GM23338 (cell line): ENCODE measurements at regions not wholly inside any gene's neighbourhood (a gene's known extent, or its start where the extent isn't known, plus 50 kb on each side); places are given as distances from the start of the nearest gene placed in this dataset.

Experiments used
- ATAC-seq: fragments of 200-7000 bp; cut with Tn5 transposase; 3 replicates; pipeline ENCODE4 v1.9.1; 2020
- DNase-seq: peaks from one replicate; pipeline ENCODE4 v3.0.0-alpha.2; 2015; ENCODE audit warnings: low spot score
- H2AFZ ChIP-seq: fragments of 200-600 bp; sonication (generic); 2 replicates; pipeline ENCODE4 v1.8.0; 2016; ENCODE audit warnings: antibody characterized with exemption, mild to moderate bottlenecking, moderate library complexity
- H3F3A ChIP-seq: fragments of 200-600 bp; sonication (generic); replicated peaks from 2 replicates; pipeline ENCODE4 v1.8.0; 2017; ENCODE audit warnings: antibody characterized with exemption, mixed run types, low read depth
- H3K27ac ChIP-seq: fragments of 200-600 bp; sonication (generic); 2 replicates; pipeline ENCODE4 v1.6.1; 2016; ENCODE audit warnings: low read depth
- H3K27me3 ChIP-seq: fragments of 200-600 bp; sonication (generic); 2 replicates; pipeline ENCODE4 v1.8.0; 2016; ENCODE audit warnings: mild to moderate bottlenecking, mixed run types, moderate library complexity; ENCODE audit not compliant: insufficient read depth
- H3K36me3 ChIP-seq: fragments of 200-600 bp; sonication (generic); 2 replicates; pipeline ENCODE4 v1.8.0; 2016; ENCODE audit warnings: mild to moderate bottlenecking; ENCODE audit not compliant: insufficient read depth
- H3K4me1 ChIP-seq: fragments of 200-600 bp; sonication (generic); 2 replicates; pipeline ENCODE4 v1.8.0; 2016; ENCODE audit warnings: mild to moderate bottlenecking, moderate library complexity; ENCODE audit not compliant: insufficient read depth
- H3K4me2 ChIP-seq: fragments of 200-600 bp; sonication (generic); 2 replicates; pipeline ENCODE4 v1.7.1; 2017; ENCODE audit warnings: mixed run types
- H3K4me3 ChIP-seq: fragments of 200-600 bp; sonication (generic); 2 replicates; pipeline ENCODE4 v1.6.1; 2016; ENCODE audit warnings: mixed run types
- H3K79me2 ChIP-seq: fragments of 200-600 bp; sonication (generic); replicated peaks from 2 replicates; pipeline ENCODE4 v1.8.0; 2017; ENCODE audit warnings: mild to moderate bottlenecking; ENCODE audit not compliant: insufficient read depth
- H3K9me2 ChIP-seq: fragments of 200-600 bp; sonication (generic); 2 replicates; pipeline ENCODE4 v1.8.0; 2017; ENCODE audit not compliant: insufficient read depth
- H4K20me1 ChIP-seq: fragments of 200-600 bp; sonication (generic); replicated peaks from 2 replicates; pipeline ENCODE4 v1.8.0; 2017; ENCODE audit warnings: mild to moderate bottlenecking; ENCODE audit not compliant: insufficient read depth
- H3K27ac Mint-ChIP-seq: 2 replicates; pipeline ENCODE4 v1.8.0; 2020; ENCODE audit warnings: inconsistent platforms, mild to moderate bottlenecking, moderate library complexity, mixed read lengths
- H3K27me3 Mint-ChIP-seq: 3 replicates; pipeline ENCODE4 v1.8.0; 2022; ENCODE audit warnings: low read depth, mild to moderate bottlenecking, moderate library complexity, mixed read lengths, inconsistent platforms; ENCODE audit not compliant: insufficient read depth, poor library complexity
- H3K36me3 Mint-ChIP-seq: 3 replicates; pipeline ENCODE4 v1.8.0; 2021; ENCODE audit warnings: low read depth, mild to moderate bottlenecking, inconsistent platforms, moderate library complexity, mixed read lengths
- H3K4me1 Mint-ChIP-seq: 3 replicates; pipeline ENCODE4 v1.8.0; 2020; ENCODE audit warnings: mild to moderate bottlenecking, inconsistent platforms, mixed read lengths
- H3K4me3 Mint-ChIP-seq: 3 replicates; pipeline ENCODE4 v1.8.0; 2021; ENCODE audit warnings: moderate library complexity, mild to moderate bottlenecking, inconsistent platforms, mixed read lengths
- H3K9me3 Mint-ChIP-seq: 3 replicates; pipeline ENCODE4 v1.8.0; 2020; ENCODE audit warnings: moderate library complexity, mild to moderate bottlenecking, inconsistent platforms, mixed read lengths
- CREB1 ChIP-seq: fragments of 250-450 bp; sonication (Bioruptor Pico); IDR thresholded peaks from 2 replicates; pipeline ENCODE4 v1.5.0; 2020; ENCODE audit warnings: low read depth, mild to moderate bottlenecking, moderate library complexity
- NANOG ChIP-seq: IDR thresholded peaks from 2 replicates; pipeline ENCODE4 v1.6.1; 2016; ENCODE audit warnings: antibody characterized with exemption, borderline replicate concordance
- POLR2AphosphoS5 ChIP-seq: IDR thresholded peaks from 2 replicates; pipeline ENCODE4 v1.6.1; 2016; ENCODE audit warnings: antibody characterized with exemption, low read depth
- STAT1 ChIP-seq: IDR thresholded peaks from one replicate; pipeline ENCODE4 v1.6.1; 2016; ENCODE audit warnings: antibody characterized with exemption; ENCODE audit not compliant: unreplicated experiment
- TF ChIP-seq, protein P1 (sequence below), 2 experiments: fragments of 200-600 bp in 1 of 2; sonication (generic) in 1 of 2; conservative IDR thresholded peaks; 2 replicates each; pipeline versions ENCODE4 v1.5.1 to v1.6.1; 2016 to 2017; ENCODE audit warnings: antibody characterized with exemption in 2 of 2, low read depth in 2 of 2, mild to moderate bottlenecking in 2 of 2, moderate library complexity in 1 of 2
- TF ChIP-seq, protein P2 (sequence below): fragments of 250-450 bp; sonication (Bioruptor Pico); IDR thresholded peaks from 2 replicates; pipeline ENCODE4 v1.5.0; 2020; ENCODE audit warnings: mild to moderate bottlenecking, moderate library complexity
- TF ChIP-seq, protein P3 (sequence below): IDR thresholded peaks from 2 replicates; pipeline ENCODE4 v1.6.1; 2016; ENCODE audit warnings: antibody characterized with exemption

DNA sequence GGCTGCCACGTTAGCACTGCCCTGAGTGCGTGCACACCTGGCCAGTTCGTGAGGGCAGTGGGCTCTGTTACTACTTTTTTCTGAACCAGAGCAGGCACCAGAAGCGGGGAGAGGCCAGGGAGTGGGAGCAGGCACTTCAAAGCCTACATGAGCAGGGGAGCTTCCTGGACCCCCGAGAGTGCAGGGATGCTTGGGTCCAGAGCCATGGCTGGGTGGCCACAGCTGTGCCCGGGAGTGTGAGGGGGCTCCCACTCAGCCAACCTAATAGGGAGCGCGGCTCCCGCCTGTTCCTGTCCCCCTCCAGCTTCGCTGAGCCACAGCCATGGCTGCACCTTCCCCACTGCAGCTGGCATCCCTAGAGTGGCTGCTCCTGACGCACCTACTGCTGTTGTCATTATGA is 1423.3 kb downstream of the SI start:
- no peaks in the 10 kb centered on the region for H3K27me3 ChIP-seq
- no peaks in the 10 kb centered on the region for H3K4me1 Mint-ChIP-seq
- H3K4me3 ChIP-seq = no peak overlapping the region
- no peaks in the 10 kb centered on the region for H3F3A ChIP-seq
- no peak overlapping the region for H2AFZ ChIP-seq
- no peaks in the 10 kb centered on the region for H3K9me2 ChIP-seq
- H3K4me1 ChIP-seq = no peaks in the 10 kb centered on the region
- DNase-seq (no peak), ATAC-seq (no peak)
- H3K4me3 Mint-ChIP-seq = no peak overlapping the region
- H3K36me3 Mint-ChIP-seq = no peaks in the 10 kb centered on the region
- peaks cover 2% of the 10 kb centered on the region for H3K27me3 Mint-ChIP-seq
- no peak overlapping the region for H3K4me2 ChIP-seq
- H3K36me3 ChIP-seq = no peaks in the 10 kb centered on the region
- H3K79me2 ChIP-seq = no peaks in the 10 kb centered on the region
- H3K27ac Mint-ChIP-seq = no peak overlapping the region
- H3K9me3 Mint-ChIP-seq = no peaks in the 10 kb centered on the region
- TF ChIP-seq NANOG = no peak
- TF ChIP-seq, protein P1, sequence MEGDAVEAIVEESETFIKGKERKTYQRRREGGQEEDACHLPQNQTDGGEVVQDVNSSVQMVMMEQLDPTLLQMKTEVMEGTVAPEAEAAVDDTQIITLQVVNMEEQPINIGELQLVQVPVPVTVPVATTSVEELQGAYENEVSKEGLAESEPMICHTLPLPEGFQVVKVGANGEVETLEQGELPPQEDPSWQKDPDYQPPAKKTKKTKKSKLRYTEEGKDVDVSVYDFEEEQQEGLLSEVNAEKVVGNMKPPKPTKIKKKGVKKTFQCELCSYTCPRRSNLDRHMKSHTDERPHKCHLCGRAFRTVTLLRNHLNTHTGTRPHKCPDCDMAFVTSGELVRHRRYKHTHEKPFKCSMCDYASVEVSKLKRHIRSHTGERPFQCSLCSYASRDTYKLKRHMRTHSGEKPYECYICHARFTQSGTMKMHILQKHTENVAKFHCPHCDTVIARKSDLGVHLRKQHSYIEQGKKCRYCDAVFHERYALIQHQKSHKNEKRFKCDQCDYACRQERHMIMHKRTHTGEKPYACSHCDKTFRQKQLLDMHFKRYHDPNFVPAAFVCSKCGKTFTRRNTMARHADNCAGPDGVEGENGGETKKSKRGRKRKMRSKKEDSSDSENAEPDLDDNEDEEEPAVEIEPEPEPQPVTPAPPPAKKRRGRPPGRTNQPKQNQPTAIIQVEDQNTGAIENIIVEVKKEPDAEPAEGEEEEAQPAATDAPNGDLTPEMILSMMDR (conservative IDR thresholded peaks at IDR 0.05; ENCODE audit: low read depth in 2 of 2) = no peak
- TF ChIP-seq, protein P2, sequence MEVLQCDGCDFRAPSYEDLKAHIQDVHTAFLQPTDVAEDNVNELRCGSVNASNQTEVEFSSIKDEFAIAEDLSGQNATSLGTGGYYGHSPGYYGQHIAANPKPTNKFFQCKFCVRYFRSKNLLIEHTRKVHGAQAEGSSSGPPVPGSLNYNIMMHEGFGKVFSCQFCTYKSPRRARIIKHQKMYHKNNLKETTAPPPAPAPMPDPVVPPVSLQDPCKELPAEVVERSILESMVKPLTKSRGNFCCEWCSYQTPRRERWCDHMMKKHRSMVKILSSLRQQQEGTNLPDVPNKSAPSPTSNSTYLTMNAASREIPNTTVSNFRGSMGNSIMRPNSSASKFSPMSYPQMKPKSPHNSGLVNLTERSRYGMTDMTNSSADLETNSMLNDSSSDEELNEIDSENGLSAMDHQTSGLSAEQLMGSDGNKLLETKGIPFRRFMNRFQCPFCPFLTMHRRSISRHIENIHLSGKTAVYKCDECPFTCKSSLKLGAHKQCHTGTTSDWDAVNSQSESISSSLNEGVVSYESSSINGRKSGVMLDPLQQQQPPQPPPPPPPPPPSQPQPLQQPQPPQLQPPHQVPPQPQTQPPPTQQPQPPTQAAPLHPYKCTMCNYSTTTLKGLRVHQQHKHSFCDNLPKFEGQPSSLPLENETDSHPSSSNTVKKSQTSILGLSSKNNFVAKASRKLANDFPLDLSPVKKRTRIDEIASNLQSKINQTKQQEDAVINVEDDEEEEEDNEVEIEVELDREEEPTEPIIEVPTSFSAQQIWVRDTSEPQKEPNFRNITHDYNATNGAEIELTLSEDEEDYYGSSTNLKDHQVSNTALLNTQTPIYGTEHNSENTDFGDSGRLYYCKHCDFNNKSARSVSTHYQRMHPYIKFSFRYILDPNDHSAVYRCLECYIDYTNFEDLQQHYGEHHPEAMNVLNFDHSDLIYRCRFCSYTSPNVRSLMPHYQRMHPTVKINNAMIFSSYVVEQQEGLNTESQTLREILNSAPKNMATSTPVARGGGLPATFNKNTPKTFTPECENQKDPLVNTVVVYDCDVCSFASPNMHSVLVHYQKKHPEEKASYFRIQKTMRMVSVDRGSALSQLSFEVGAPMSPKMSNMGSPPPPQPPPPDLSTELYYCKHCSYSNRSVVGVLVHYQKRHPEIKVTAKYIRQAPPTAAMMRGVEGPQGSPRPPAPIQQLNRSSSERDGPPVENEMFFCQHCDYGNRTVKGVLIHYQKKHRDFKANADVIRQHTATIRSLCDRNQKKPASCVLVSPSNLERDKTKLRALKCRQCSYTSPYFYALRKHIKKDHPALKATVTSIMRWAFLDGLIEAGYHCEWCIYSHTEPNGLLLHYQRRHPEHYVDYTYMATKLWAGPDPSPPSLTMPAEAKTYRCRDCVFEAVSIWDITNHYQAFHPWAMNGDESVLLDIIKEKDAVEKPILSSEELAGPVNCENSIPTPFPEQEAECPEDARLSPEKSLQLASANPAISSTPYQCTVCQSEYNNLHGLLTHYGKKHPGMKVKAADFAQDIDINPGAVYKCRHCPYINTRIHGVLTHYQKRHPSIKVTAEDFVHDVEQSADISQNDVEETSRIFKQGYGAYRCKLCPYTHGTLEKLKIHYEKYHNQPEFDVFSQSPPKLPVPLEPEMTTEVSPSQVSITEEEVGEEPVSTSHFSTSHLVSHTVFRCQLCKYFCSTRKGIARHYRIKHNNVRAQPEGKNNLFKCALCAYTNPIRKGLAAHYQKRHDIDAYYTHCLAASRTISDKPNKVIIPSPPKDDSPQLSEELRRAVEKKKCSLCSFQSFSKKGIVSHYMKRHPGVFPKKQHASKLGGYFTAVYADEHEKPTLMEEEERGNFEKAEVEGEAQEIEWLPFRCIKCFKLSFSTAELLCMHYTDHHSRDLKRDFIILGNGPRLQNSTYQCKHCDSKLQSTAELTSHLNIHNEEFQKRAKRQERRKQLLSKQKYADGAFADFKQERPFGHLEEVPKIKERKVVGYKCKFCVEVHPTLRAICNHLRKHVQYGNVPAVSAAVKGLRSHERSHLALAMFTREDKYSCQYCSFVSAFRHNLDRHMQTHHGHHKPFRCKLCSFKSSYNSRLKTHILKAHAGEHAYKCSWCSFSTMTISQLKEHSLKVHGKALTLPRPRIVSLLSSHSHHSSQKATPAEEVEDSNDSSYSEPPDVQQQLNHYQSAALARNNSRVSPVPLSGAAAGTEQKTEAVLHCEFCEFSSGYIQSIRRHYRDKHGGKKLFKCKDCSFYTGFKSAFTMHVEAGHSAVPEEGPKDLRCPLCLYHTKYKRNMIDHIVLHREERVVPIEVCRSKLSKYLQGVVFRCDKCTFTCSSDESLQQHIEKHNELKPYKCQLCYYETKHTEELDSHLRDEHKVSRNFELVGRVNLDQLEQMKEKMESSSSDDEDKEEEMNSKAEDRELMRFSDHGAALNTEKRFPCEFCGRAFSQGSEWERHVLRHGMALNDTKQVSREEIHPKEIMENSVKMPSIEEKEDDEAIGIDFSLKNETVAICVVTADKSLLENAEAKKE (CRISPR knock-in tag) = no peak
- H3K27ac ChIP-seq = no peak overlapping the region
- H4K20me1 ChIP-seq = no peaks in the 10 kb centered on the region

DNA sequence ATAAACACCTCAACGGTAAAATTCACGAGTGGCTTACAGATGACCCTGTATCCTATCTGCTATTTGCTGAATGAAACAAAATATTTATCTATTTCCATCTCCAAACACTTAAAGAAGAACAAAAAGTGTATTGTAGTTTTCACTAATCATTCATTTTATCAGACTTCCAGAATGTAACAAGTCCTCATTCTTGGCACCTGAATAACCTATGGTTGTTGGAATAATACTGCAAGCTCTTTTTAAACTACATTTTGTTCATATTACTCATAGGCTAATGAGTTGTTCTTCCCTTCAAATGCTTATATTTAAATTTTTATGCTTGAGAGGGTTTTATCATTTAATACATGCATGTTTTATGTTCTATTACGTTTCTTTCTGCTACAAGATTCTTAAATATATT is 1434.1 kb downstream of the SI start:
- H3K4me1 Mint-ChIP-seq = no peaks in the 10 kb centered on the region
- no peak for DNase-seq
- no peak overlapping the region for H3K4me3 ChIP-seq
- H3K27ac ChIP-seq = no peak overlapping the region
- no peak for ATAC-seq
- no peaks in the 10 kb centered on the region for H4K20me1 ChIP-seq
- no peak overlapping the region for H2AFZ ChIP-seq
- no peak overlapping the region for H3K27ac Mint-ChIP-seq
- no peaks in the 10 kb centered on the region for H3K27me3 Mint-ChIP-seq
- TF ChIP-seq STAT1 (no peak), CREB1 (CRISPR knock-in tag) (no peak), POLR2AphosphoS5 (no peak)
- TF ChIP-seq, protein P3, sequence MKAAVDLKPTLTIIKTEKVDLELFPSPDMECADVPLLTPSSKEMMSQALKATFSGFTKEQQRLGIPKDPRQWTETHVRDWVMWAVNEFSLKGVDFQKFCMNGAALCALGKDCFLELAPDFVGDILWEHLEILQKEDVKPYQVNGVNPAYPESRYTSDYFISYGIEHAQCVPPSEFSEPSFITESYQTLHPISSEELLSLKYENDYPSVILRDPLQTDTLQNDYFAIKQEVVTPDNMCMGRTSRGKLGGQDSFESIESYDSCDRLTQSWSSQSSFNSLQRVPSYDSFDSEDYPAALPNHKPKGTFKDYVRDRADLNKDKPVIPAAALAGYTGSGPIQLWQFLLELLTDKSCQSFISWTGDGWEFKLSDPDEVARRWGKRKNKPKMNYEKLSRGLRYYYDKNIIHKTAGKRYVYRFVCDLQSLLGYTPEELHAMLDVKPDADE = no peak
- peaks cover 2% of the 10 kb centered on the region; the same call in 1 of the 2 replicates for H3K9me2 ChIP-seq
- no peaks in the 10 kb centered on the region for H3K4me1 ChIP-seq
- H3K79me2 ChIP-seq = no peaks in the 10 kb centered on the region
- H3K27me3 ChIP-seq = no peaks in the 10 kb centered on the region
- no peak overlapping the region for H3K4me3 Mint-ChIP-seq
- H3F3A ChIP-seq = no peaks in the 10 kb centered on the region
- no peaks in the 10 kb centered on the region for H3K36me3 ChIP-seq
- peaks cover 3% of the 10 kb centered on the region; the same call in 2 of the 3 replicates for H3K36me3 Mint-ChIP-seq
- peaks cover 13% of the 10 kb centered on the region; the same call in 2 of the 3 replicates for H3K9me3 Mint-ChIP-seq
- H3K4me2 ChIP-seq = no peak overlapping the region
